Stimulated activated effector memory CD8-positive, alpha-beta T cell treated with anti-CD3 and anti-CD28 coated beads, Interleukin-12 subunit alpha, Interleukin-12 subunit beta, amount 100 ng/mL, for 72 hours (primary cell): ENCODE measurements at regions not wholly inside any gene's neighbourhood (a gene's known extent, or its start where the extent isn't known, plus 50 kb on each side); places are given as distances from the start of the nearest gene placed in this dataset.
"Not testable (repeated sequence)": the region's sequence is repeated elsewhere in the genome, so short reads cannot be mapped to it uniquely, and the experiment has no call there.

Experiments used
- ATAC-seq: fragments of 150-1000 bp; cut with Tn5 transposase; 2 replicates; pipeline ENCODE4 v1.10.0; 2021
- DNase-seq, 2 donors: peaks; one replicate each; pipeline ENCODE4 v3.0.0; 2021 to 2022; ENCODE audit warnings: low spot score in 2 of 2
- H3K27ac Mint-ChIP-seq: one replicate; pipeline ENCODE4 v1.8.0; 2022; ENCODE audit warnings: mild to moderate bottlenecking, mixed read lengths
- H3K36me3 Mint-ChIP-seq: one replicate; pipeline ENCODE4 v1.8.0; 2022; ENCODE audit warnings: mild to moderate bottlenecking, mixed read lengths
- H3K4me1 Mint-ChIP-seq: one replicate; pipeline ENCODE4 v1.8.0; 2022; ENCODE audit warnings: mixed read lengths
- H3K4me3 Mint-ChIP-seq: one replicate; pipeline ENCODE4 v1.8.0; 2022; ENCODE audit warnings: mild to moderate bottlenecking, mixed read lengths
- H3K9me3 Mint-ChIP-seq: one replicate; pipeline ENCODE4 v1.8.0; 2022; ENCODE audit warnings: mixed read lengths

DNA sequence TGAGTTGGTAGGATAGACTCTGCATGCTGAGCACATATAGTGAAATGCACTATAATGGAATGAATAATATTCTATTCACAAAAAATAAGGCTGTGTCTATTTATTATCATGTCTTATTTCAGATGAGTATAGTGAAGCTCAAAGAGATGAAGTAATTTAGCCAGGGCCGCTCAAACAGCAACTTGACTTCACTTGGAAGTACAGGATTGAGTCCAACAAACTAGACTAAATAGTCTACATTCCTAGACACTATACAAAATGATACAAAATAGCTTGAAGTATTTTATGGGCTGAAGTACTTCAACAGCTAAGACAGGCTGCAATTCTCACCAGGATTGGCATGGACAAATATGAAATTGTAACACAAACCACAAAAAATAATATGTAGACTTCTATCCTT, 144.5 kb upstream of the DST start:
- no peaks in the 10 kb centered on the region for H3K36me3 Mint-ChIP-seq
- DNase-seq (no peak), ATAC-seq (no peak)
- no peak overlapping the region for H3K4me3 Mint-ChIP-seq
- no peak overlapping the region for H3K27ac Mint-ChIP-seq
- peaks cover 3% of the 10 kb centered on the region for H3K9me3 Mint-ChIP-seq
- H3K4me1 Mint-ChIP-seq, result no peaks in the 10 kb centered on the region

DNA sequence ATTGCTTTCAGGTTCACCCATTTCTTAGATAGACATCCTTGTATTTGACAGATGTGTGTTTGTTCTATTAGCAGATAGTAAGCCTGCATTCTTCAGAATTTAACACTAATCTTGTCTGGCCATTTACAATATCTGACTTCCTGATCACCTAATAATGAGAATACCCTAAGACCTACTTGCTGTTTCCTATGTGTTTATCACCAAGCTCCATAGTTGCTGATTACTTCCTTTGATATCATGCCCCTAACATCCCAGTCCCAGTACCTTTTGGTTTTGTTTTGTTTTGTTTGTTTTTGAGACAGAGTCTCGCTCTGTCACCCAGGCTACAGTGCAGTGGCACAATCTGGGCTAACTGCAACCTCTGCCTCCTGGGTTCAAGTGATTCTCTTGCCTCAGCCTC, 143.6 kb upstream of the DST start:
- H3K4me3 Mint-ChIP-seq, result no peak overlapping the region
- H3K9me3 Mint-ChIP-seq, result peaks cover 3% of the 10 kb centered on the region
- H3K4me1 Mint-ChIP-seq, result no peaks in the 10 kb centered on the region
- H3K27ac Mint-ChIP-seq, result no peak overlapping the region
- H3K36me3 Mint-ChIP-seq, result no peaks in the 10 kb centered on the region
- ATAC-seq, result no peak
- DNase-seq, result no peak

DNA sequence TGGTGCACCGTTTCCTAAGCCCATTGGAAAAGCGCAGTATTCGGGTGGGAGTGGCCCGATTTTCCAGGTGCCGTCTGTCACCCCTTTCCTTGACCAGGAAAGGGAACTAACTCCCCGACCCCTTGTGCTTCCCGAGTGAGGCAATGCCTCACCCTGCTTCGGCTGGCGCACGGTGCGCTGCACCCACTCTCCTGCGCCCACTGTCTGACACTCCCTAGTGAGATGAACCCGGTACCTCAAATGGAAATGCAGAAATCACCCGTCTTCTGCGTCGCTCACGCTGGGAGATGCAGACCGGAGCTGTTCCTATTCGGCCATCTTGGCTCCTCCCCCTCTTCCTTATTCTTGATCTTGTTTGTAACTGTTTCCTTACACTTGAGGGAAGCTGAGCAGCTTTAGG, 142.8 kb upstream of the DST start:
- H3K27ac Mint-ChIP-seq, H3K9me3 Mint-ChIP-seq, H3K4me1 Mint-ChIP-seq, DNase-seq, H3K36me3 Mint-ChIP-seq, H3K4me3 Mint-ChIP-seq, ATAC-seq: not testable (repeated sequence)

DNA sequence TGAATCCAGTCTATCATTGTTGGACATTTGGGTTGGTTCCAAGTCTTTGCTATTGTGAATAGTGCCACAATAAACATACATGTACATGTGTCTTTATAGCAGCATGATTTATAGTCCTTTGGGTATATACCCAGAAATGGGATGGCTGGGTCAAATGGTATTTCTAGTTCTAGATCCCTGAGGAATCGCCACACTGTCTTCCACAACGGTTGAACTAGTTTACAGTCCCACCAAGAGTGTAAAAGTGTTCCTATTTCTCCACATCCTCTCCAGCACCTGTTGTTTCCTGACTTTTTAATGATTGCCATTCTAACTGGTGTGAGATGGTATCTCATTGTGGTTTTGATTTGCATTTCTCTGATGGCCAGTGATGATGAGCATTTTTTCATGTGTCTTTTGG, 137.4 kb upstream of the DST start:
- H3K9me3 Mint-ChIP-seq, H3K36me3 Mint-ChIP-seq, H3K27ac Mint-ChIP-seq, H3K4me3 Mint-ChIP-seq, H3K4me1 Mint-ChIP-seq, ATAC-seq, DNase-seq: not testable (repeated sequence)

DNA sequence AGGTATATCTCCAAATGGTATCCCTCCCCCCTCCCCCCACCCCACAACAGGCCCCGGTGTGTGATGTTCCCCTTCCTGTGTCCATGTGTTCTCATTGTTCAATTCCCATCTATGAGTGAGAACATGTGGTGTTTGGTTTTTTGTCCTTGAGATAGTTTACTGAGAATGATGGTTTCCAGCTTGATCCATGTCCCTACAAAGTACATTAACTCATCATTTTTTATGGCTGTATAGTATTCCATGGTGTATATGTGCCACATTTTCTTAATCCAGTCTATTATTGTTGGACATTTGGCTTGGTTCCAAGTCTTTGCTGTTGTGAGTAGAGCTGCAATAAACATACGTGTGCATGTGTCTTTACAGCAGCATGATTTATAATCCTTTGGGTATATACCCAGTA, 135.8 kb upstream of the DST start:
- not testable (repeated sequence) for ATAC-seq, H3K4me3 Mint-ChIP-seq, H3K4me1 Mint-ChIP-seq, DNase-seq, H3K9me3 Mint-ChIP-seq, H3K27ac Mint-ChIP-seq, H3K36me3 Mint-ChIP-seq

DNA sequence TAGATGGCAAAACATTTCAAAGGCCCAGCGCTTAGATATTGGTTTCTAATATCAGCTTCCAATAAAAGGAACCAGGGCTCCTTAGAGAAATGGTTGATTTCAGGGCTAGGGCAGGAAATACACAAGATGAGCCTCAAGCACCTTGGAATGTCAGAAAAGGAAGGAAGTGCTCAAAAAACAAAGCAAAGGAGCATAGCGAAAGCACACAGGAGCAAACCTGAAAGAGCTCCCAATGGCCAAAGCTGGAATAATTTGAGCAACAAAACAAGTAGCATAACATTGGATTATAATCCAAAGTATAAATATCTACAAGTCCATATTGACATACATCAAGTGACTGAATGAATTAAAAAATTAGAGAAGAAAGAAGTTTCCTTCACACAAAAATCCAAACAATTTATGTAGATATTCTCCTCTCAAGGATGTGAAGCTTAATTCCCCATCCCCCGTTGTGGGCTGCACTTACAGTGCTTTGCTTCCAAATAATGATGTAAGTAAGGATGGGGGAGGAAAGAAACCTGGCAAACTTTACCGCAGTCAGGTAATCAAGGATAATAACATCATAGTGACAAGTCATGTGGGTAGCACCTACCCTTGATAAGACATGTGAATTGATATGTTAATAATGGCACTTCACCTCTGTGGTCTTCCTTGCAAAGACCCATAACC, 132.9 kb upstream of the DST start:
- Mint-ChIP-seq H3K4me3 (no peak overlapping the region), H3K36me3 (no peaks in the 10 kb centered on the region), H3K27ac (no peak overlapping the region), H3K9me3 (peaks cover 2% of the 10 kb centered on the region), H3K4me1 (no peaks in the 10 kb centered on the region)
- DNase-seq, result no peak
- ATAC-seq, result no peak

DNA sequence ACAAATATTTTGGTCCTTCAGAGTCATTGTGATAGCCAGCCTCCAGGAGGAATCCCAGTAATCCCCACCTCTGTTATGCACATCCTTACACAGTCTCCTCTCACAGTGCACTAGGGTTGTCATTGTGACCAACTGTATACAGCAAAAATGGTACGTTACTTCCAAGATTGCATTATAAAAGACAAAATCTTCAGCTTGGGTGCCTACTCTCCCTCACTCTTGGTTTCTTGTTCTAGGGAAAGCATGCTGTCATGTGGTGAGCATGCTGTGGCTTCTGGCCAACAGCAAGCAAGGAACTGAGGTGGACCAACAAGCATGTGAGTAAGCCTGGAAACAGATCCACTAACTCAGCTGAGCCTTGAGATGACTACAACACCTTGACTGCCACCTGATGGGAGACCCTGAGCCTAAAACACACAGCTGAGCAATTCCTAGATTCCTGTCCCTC, 130.1 kb upstream of the DST start:
- Mint-ChIP-seq H3K36me3 (no peaks in the 10 kb centered on the region), H3K4me1 (no peaks in the 10 kb centered on the region), H3K9me3 (peaks cover 2% of the 10 kb centered on the region), H3K27ac (no peak overlapping the region), H3K4me3 (no peak overlapping the region)
- DNase-seq, result no peak
- no peak for ATAC-seq

DNA sequence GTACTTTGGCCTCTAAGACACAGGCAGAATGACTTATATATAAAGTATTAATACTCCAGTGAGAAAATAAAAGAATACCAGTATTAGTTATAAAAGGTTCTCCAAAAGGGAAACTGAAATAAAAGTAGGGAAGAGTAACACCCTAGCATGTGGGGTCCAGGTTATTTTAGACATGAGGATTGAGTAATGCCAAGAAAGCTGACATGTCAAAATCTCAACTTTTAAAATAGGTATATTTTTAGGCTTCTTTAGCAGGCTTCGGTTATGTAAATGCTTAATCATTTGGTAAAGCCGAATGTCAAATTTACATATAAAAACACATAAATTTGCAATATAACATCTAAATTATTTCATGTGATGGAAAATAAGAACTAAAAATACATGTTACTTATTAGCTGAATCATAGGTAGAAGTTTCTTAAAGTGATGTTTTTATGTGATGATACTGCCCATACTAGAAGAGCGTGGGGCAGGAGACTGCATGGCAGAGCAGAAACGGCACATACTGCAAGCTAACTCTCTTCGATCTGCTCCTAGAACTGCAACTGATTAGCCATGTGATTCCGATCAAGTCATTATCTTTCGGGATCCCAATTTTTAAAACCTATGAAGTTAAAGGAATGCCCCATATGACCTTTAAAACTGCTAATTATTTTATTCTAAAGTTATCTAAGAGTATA, 129.4 kb upstream of the DST start:
- no peaks in the 10 kb centered on the region for H3K36me3 Mint-ChIP-seq
- no peak overlapping the region for H3K4me3 Mint-ChIP-seq
- ATAC-seq (no peak), DNase-seq (no peak)
- no peaks in the 10 kb centered on the region for H3K4me1 Mint-ChIP-seq
- peaks cover 2% of the 10 kb centered on the region for H3K9me3 Mint-ChIP-seq
- no peak overlapping the region for H3K27ac Mint-ChIP-seq

DNA sequence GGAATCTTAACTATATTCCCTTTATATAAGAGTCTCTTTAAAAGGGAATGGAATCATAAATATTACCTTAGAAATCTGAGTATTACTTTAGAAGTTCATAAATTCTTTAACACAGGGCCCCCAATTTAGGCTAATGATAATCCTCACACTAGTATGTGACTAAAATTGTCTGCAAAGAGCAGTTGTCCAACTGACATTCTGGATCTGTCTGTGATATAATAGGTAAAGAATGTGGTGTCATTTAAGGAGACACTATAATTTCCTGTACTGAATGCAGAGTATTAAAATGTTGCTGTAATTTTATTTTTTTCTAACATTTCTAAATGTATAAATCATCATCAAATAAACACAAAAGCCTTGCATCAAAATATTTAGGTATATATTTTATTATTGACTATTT, 128.5 kb upstream of the DST start:
- Mint-ChIP-seq H3K4me3 (no peak overlapping the region), H3K9me3 (no peaks in the 10 kb centered on the region), H3K36me3 (no peaks in the 10 kb centered on the region), H3K27ac (no peak overlapping the region), H3K4me1 (no peaks in the 10 kb centered on the region)
- ATAC-seq, result no peak
- no peak for DNase-seq

DNA sequence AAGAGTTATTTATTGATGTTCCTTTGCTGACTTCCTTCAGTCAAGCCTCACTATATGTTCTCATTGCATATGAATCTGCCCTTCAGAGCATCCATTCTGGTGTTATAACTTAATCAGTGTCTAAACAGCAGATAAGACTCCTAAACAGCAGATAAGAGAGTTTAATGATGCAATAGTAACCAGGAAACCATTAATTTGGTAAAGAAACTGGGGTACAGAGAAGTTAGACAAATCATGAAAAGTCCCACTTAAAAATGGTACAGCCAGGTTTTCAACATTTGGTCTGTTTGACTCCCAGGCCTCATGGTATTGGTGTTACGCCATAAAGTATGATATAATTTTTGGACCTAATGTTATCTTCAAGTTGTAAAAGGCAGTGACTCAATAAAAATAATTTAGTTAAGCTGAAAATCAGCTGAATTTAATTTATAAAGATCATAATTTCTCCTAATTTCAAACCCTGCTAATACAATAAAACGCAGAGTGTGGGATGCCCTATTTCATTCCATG, 127.4 kb upstream of the DST start:
- no peaks in the 10 kb centered on the region for H3K4me1 Mint-ChIP-seq
- H3K9me3 Mint-ChIP-seq, result no peaks in the 10 kb centered on the region
- no peak for ATAC-seq
- H3K27ac Mint-ChIP-seq, result no peak overlapping the region
- no peak for DNase-seq
- H3K4me3 Mint-ChIP-seq, result no peak overlapping the region
- H3K36me3 Mint-ChIP-seq, result no peaks in the 10 kb centered on the region

DNA sequence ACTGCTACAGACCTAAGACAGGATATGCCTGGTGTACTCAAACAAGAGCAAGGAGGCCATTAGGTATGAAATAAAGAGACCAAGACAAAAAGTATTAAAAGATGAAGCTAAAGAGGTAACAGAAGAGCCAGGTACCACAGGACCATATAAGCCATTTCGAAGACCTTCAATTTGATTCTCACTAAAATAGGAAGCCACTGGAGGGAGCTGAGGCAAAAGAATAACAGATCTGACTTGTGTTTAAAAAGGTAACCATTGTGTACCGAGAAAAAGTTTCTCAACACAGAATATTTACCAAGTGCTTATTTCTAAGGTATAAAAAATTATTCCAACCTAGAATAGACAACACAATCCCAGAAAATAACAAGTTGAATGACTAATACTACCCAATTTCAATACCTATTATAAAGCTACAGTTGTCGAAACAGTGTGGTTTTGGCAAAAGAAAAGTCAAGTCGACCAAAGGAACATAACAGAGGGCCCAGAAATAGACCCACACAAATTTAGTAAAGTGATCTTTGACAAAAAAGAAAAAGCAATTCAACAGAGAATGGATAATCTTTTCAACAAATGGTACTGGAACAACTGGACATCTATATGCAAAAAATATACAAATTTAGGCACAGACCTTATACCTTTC, 125.3 kb upstream of the DST start:
- ATAC-seq (no peak), DNase-seq (no peak)
- Mint-ChIP-seq H3K36me3 (no peaks in the 10 kb centered on the region), H3K4me3 (no peak overlapping the region), H3K9me3 (peaks cover 4% of the 10 kb centered on the region), H3K27ac (no peak overlapping the region), H3K4me1 (no peaks in the 10 kb centered on the region)

DNA sequence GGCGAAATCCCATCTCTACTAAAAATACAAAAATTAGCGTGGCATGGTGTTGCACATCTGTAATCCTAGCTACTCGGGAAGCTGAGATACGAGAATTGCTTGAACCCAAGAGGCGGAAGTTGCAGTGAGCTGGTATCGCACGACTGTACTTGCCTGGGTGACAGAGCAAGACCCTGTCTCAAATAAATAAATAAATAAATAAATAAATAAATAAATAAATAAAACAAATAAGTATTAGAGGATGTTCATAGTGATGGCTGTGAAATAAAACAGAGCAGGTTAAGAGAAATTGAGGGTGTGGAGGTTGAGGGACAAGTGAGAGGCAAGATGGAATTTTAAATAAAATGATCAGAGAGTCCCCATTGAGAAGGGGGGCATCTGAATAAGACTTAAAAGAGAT, 124.7 kb upstream of the DST start:
- Mint-ChIP-seq H3K4me3 (no peak overlapping the region), H3K4me1 (no peaks in the 10 kb centered on the region), H3K27ac (no peak overlapping the region), H3K36me3 (no peaks in the 10 kb centered on the region), H3K9me3 (peaks cover 4% of the 10 kb centered on the region)
- DNase-seq, result no peak
- no peak for ATAC-seq

DNA sequence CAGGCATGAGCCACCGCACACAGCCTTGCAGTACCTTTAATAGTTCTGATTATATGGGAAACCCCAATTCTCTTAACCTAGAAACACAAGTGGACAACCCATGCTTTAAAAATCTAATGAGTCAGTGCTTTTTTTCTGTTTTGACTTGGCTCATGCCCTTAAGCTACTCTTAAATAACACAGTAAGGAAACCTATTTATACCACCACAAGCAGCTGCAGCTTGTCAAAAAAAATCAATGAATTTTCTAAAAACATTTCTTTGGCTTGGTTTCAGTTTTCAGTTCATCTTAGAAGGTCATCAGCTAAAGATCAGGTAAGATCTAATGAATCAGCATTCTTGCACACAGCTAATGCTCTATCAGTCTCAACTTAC, 124.1 kb upstream of the DST start:
- Mint-ChIP-seq H3K9me3 (peaks cover 4% of the 10 kb centered on the region), H3K27ac (no peak overlapping the region)
- no peak for ATAC-seq

DNA sequence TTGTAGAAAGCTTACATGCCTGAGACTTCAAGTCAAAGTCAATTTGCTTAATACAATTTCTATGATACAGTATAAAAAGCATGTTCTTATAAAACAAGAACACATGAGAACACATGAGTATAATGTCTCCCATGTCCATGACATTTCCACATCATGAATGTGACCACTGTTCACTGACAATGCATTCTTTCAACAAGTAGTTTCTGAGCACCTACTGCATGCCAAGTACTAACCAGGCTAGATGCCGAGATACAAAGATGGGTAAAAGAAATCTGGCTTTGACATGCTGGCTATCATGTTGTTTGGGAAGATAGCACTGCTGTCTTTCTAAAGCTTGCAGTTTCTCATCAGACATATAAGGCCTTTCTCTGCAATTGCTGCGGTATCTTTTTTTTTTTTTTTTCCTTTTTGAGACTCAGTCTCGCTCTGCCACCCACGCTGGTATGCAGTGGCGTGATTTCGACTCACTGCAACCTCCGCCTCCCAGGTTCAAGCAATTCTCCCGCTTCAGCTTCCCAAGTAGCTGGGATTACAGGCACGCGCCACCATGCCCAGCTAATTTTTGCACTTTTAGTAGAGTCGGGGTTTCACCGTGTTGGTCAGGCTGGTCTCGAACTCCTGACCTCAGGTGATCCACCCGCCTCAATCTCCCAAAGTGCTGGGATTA, 123.6 kb upstream of the DST start:
- no peaks in the 10 kb centered on the region for H3K36me3 Mint-ChIP-seq
- DNase-seq (no peak), ATAC-seq (no peak)
- peaks cover 4% of the 10 kb centered on the region for H3K9me3 Mint-ChIP-seq
- no peak overlapping the region for H3K27ac Mint-ChIP-seq
- H3K4me1 Mint-ChIP-seq, result no peaks in the 10 kb centered on the region
- H3K4me3 Mint-ChIP-seq, result no peak overlapping the region

More for the DNA sequence above, 124.1 kb upstream of the DST start:
- Mint-ChIP-seq H3K36me3 (no peaks in the 10 kb centered on the region), H3K4me1 (no peaks in the 10 kb centered on the region), H3K4me3 (no peak overlapping the region)
- DNase-seq, result no peak

DNA sequence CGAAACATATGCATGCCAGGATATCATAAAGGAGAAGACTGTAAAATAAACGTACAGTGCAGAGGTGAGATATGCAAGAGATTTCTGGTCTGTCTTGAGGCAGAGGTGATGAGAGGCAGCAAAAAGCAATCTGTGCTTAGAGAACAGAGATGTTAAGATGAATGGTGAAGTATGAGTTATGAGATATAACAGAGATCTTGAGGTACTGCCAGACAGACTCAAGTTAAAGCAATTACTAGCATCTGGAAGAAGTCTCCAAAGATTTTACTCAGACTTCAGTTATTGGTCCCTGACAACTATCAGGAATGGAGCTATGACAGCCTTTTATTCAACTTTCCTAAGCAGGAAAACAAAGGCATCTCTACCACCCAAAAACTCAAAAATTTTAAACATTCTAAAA, 122.8 kb upstream of the DST start:
- H3K4me1 Mint-ChIP-seq, result no peaks in the 10 kb centered on the region
- H3K4me3 Mint-ChIP-seq, result no peak overlapping the region
- no peak overlapping the region for H3K27ac Mint-ChIP-seq
- no peaks in the 10 kb centered on the region for H3K36me3 Mint-ChIP-seq
- ATAC-seq (no peak), DNase-seq (no peak)
- H3K9me3 Mint-ChIP-seq, result peaks cover 4% of the 10 kb centered on the region
